ENCODE measurements at regions not wholly inside any gene's neighbourhood (a gene's known extent, or its start where the extent isn't known, plus 50 kb on each side); places are given as distances from the start of the nearest gene placed in this dataset.

DNA sequence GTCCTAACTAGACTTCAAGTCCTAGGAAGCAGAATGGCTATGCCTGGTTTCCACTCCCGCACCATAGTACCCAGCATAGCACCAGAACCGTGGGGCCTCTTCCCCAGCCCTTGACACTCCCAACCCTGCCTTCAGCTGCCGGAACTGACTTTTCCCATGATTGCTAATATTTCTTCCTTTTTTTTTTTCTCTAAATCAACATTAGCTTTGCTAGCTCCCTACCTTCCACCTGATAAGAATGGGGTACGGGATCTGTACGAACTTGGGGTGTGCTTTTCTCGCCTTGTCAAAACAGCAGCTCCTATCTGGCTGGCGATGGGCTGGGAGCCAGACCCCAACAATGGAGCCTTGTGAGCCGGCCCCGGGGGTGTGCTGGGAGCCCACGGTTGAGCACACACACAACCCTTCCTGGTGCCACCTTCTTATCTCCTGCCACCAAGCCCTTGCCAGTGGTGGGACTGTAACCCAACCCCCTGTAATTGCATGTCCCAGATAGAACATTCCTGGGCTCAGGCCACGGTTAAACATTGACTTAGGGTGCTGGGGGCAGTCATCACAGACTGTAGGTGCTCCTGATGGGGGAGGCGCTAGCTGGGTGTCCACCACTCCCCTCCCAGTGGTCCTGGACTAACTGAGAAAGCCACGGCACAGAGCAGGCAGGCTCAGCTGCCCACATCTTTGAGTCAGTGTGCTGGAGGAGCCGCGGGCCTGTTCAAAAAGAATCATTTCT, 213.0 kb upstream of the HAAO start:
- H4K20me1 ChIP-seq (replicated peaks; ENCODE audit: control insufficient read depth, extremely low read depth, insufficient read depth, low read length), result no peaks in the 10 kb centered on the region
- BruUV-seq (replicated peaks), result no TSS peak
- H3K4me3 ChIP-seq (replicated peaks in 1 of 3; ENCODE audit: insufficient read depth in 1 of 3, low read depth in 1 of 3, low read length in 3 of 3), result no peak overlapping the region
- H3K27ac ChIP-seq (ENCODE audit: insufficient read depth, low read depth, low read length), result no peak overlapping the region
- H3K27me3 ChIP-seq (ENCODE audit: control insufficient read depth in 2 of 2, insufficient read depth in 2 of 2, low read length in 2 of 2), result no peaks in the 10 kb centered on the region
- DNase-seq (ENCODE audit: low read depth, low spot score) (no peak), FAIRE-seq (no peak)
- no peaks in the 10 kb centered on the region for H3K4me1 ChIP-seq (ENCODE audit: control insufficient read depth, extremely low read depth, insufficient read depth, low read length)
- TF ChIP-seq GATA2 (IDR thresholded peaks at IDR 0.05; ENCODE audit: insufficient read depth, insufficient read length, low read depth, low read length) (no peak), MYC (IDR thresholded peaks at IDR 0.05; ENCODE audit: low read depth, low read length) (no peak), POLR2AphosphoS5 (IDR thresholded peaks at IDR 0.05; ENCODE audit: insufficient read depth, low read depth, low read length) (no peak), JUN (IDR thresholded peaks at IDR 0.05; ENCODE audit: borderline replicate concordance, insufficient read depth, insufficient read length, low read depth) (no peak), EZH2 (IDR thresholded peaks at IDR 0.05; ENCODE audit: borderline replicate concordance, low read depth, low read length, severe bottlenecking) (no peak), POLR2A (IDR thresholded peaks at IDR 0.05; ENCODE audit: low read depth, low read length) (no peak), FOS (IDR thresholded peaks at IDR 0.05; ENCODE audit: borderline replicate concordance, insufficient read depth, low read length) (no peak)
- TF ChIP-seq, protein P1, sequence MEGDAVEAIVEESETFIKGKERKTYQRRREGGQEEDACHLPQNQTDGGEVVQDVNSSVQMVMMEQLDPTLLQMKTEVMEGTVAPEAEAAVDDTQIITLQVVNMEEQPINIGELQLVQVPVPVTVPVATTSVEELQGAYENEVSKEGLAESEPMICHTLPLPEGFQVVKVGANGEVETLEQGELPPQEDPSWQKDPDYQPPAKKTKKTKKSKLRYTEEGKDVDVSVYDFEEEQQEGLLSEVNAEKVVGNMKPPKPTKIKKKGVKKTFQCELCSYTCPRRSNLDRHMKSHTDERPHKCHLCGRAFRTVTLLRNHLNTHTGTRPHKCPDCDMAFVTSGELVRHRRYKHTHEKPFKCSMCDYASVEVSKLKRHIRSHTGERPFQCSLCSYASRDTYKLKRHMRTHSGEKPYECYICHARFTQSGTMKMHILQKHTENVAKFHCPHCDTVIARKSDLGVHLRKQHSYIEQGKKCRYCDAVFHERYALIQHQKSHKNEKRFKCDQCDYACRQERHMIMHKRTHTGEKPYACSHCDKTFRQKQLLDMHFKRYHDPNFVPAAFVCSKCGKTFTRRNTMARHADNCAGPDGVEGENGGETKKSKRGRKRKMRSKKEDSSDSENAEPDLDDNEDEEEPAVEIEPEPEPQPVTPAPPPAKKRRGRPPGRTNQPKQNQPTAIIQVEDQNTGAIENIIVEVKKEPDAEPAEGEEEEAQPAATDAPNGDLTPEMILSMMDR (IDR thresholded peaks at IDR 0.05; ENCODE audit: extremely low read depth in 1 of 2, insufficient read depth in 1 of 2, low read depth in 1 of 2, low read length in 2 of 2), result no peak
- TF ChIP-seq, protein P2, sequence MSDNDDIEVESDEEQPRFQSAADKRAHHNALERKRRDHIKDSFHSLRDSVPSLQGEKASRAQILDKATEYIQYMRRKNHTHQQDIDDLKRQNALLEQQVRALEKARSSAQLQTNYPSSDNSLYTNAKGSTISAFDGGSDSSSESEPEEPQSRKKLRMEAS (IDR thresholded peaks at IDR 0.05; ENCODE audit: insufficient read depth, insufficient read length), result no peak
- no peaks in the 10 kb centered on the region for H3K9me3 ChIP-seq (replicated peaks; ENCODE audit: control insufficient read depth, insufficient read depth, low read length)
- intact Hi-C loops (cut with micrococcal nuclease), result no loop called here
- no peak overlapping the region for H3K9ac ChIP-seq (replicated peaks; ENCODE audit: extremely low read depth, insufficient read depth, low read length)
- ChIA-PET CTCF (interaction anchor here (1.1 to 2.7 kb wide), 3 partner anchors 19 to 219 kb away, joined by 3 to 10 read pairs (median 3); no protein-coding TSS in a partner anchor), POLR2A (no interaction called here)
- H3K36me3 ChIP-seq (ENCODE audit: control insufficient read depth in 2 of 2, extremely low read depth in 1 of 2, insufficient read depth in 2 of 2, low read length in 2 of 2), result no peaks in the 10 kb centered on the region
- no peak overlapping the region for H3K4me2 ChIP-seq (ENCODE audit: insufficient read depth, low read length)
- no peaks in the 10 kb centered on the region for H3K79me2 ChIP-seq (ENCODE audit: control insufficient read depth, insufficient read depth, low read length)
- dilution Hi-C loops (cut with MboI; ENCODE audit: extremely low pct_ligation_motif_present, low sequenced_read_pairs), result no loop called here
- H2AFZ ChIP-seq (ENCODE audit: low read depth, low read length), result no peak overlapping the region
- H3K9me1 ChIP-seq (replicated peaks; ENCODE audit: control insufficient read depth, extremely low read depth, insufficient read depth, low read length), result no peaks in the 10 kb centered on the region

All from endothelial cell of umbilical vein (primary cell).